GM12873 (cell line): ENCODE measurements at regions not wholly inside any gene's neighbourhood (a gene's known extent, or its start where the extent isn't known, plus 50 kb on each side); places are given as distances from the start of the nearest gene placed in this dataset.

Source experiments
- CTCF ChIP-seq: IDR thresholded peaks from 2 replicates; pipeline ENCODE4 v1.5.1; 2012; ENCODE audit warnings: low read depth, mild to moderate bottlenecking, moderate library complexity, low read length, control low read depth; ENCODE audit not compliant: insufficient read depth; ENCODE audit errors: missing control alignments

DNA sequence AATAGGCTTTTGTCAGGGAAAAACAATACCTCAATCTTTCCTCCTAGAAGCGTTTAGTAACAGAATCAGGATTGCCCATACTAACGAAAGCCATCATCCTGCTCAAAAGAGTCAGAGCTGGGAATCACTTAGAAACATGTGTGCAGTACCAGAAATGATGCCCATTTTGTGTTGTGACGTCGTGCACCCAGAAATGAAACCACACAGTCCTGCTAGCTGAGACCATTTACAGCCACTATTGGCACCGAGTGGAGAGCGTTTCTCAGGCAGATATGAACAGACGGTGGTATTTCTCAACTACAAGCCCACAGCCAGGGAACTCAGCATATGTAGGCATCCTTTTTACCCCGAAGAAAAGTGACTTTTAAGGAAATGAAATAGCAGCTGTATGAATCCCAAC, 284.3 kb upstream of the LRATD1 start:
- TF ChIP-seq CTCF: no peak

GRCh38 chr2:14350856-14351255, 281.7 kb upstream of the LRATD1 start:
- no peak for TF ChIP-seq CTCF

GRCh38 chr2:14352067-14352466, 280.4 kb upstream of the LRATD1 start:
- TF ChIP-seq CTCF: no peak

- no peak for TF ChIP-seq CTCF
Observed at GRCh38 chr2:14354231-14354630, 278.3 kb upstream of the LRATD1 start.

- TF ChIP-seq CTCF: no peak
Observed at GRCh38 chr2:14355102-14355501, 277.4 kb upstream of the LRATD1 start.

- TF ChIP-seq CTCF: no peak
Observed at GRCh38 chr2:14358339-14358738, 274.2 kb upstream of the LRATD1 start.

- no peak for TF ChIP-seq CTCF
Observed at GRCh38 chr2:14358774-14359173, 273.7 kb upstream of the LRATD1 start.
